GM23338 (cell line): ENCODE measurements at regions not wholly inside any gene's neighbourhood (a gene's known extent, or its start where the extent isn't known, plus 50 kb on each side); places are given as distances from the start of the nearest gene placed in this dataset.

Experiments
- ATAC-seq: fragments of 200-7000 bp; cut with Tn5 transposase; 3 replicates; pipeline ENCODE4 v1.9.1; 2020
- DNase-seq: peaks from one replicate; pipeline ENCODE4 v3.0.0-alpha.2; 2015; ENCODE audit warnings: low spot score
- H2AFZ ChIP-seq: fragments of 200-600 bp; sonication (generic); 2 replicates; pipeline ENCODE4 v1.8.0; 2016; ENCODE audit warnings: antibody characterized with exemption, mild to moderate bottlenecking, moderate library complexity
- H3F3A ChIP-seq: fragments of 200-600 bp; sonication (generic); replicated peaks from 2 replicates; pipeline ENCODE4 v1.8.0; 2017; ENCODE audit warnings: antibody characterized with exemption, mixed run types, low read depth
- H3K27ac ChIP-seq: fragments of 200-600 bp; sonication (generic); 2 replicates; pipeline ENCODE4 v1.6.1; 2016; ENCODE audit warnings: low read depth
- H3K27me3 ChIP-seq: fragments of 200-600 bp; sonication (generic); 2 replicates; pipeline ENCODE4 v1.8.0; 2016; ENCODE audit warnings: mild to moderate bottlenecking, mixed run types, moderate library complexity; ENCODE audit not compliant: insufficient read depth
- H3K36me3 ChIP-seq: fragments of 200-600 bp; sonication (generic); 2 replicates; pipeline ENCODE4 v1.8.0; 2016; ENCODE audit warnings: mild to moderate bottlenecking; ENCODE audit not compliant: insufficient read depth
- H3K4me1 ChIP-seq: fragments of 200-600 bp; sonication (generic); 2 replicates; pipeline ENCODE4 v1.8.0; 2016; ENCODE audit warnings: mild to moderate bottlenecking, moderate library complexity; ENCODE audit not compliant: insufficient read depth
- H3K4me2 ChIP-seq: fragments of 200-600 bp; sonication (generic); 2 replicates; pipeline ENCODE4 v1.7.1; 2017; ENCODE audit warnings: mixed run types
- H3K4me3 ChIP-seq: fragments of 200-600 bp; sonication (generic); 2 replicates; pipeline ENCODE4 v1.6.1; 2016; ENCODE audit warnings: mixed run types
- H3K79me2 ChIP-seq: fragments of 200-600 bp; sonication (generic); replicated peaks from 2 replicates; pipeline ENCODE4 v1.8.0; 2017; ENCODE audit warnings: mild to moderate bottlenecking; ENCODE audit not compliant: insufficient read depth
- H3K9me2 ChIP-seq: fragments of 200-600 bp; sonication (generic); 2 replicates; pipeline ENCODE4 v1.8.0; 2017; ENCODE audit not compliant: insufficient read depth
- H4K20me1 ChIP-seq: fragments of 200-600 bp; sonication (generic); replicated peaks from 2 replicates; pipeline ENCODE4 v1.8.0; 2017; ENCODE audit warnings: mild to moderate bottlenecking; ENCODE audit not compliant: insufficient read depth
- H3K27ac Mint-ChIP-seq: 2 replicates; pipeline ENCODE4 v1.8.0; 2020; ENCODE audit warnings: inconsistent platforms, mild to moderate bottlenecking, moderate library complexity, mixed read lengths
- H3K27me3 Mint-ChIP-seq: 3 replicates; pipeline ENCODE4 v1.8.0; 2022; ENCODE audit warnings: low read depth, mild to moderate bottlenecking, moderate library complexity, mixed read lengths, inconsistent platforms; ENCODE audit not compliant: insufficient read depth, poor library complexity
- H3K36me3 Mint-ChIP-seq: 3 replicates; pipeline ENCODE4 v1.8.0; 2021; ENCODE audit warnings: low read depth, mild to moderate bottlenecking, inconsistent platforms, moderate library complexity, mixed read lengths
- H3K4me1 Mint-ChIP-seq: 3 replicates; pipeline ENCODE4 v1.8.0; 2020; ENCODE audit warnings: mild to moderate bottlenecking, inconsistent platforms, mixed read lengths
- H3K4me3 Mint-ChIP-seq: 3 replicates; pipeline ENCODE4 v1.8.0; 2021; ENCODE audit warnings: moderate library complexity, mild to moderate bottlenecking, inconsistent platforms, mixed read lengths
- H3K9me3 Mint-ChIP-seq: 3 replicates; pipeline ENCODE4 v1.8.0; 2020; ENCODE audit warnings: moderate library complexity, mild to moderate bottlenecking, inconsistent platforms, mixed read lengths
- CREB1 ChIP-seq: fragments of 250-450 bp; sonication (Bioruptor Pico); IDR thresholded peaks from 2 replicates; pipeline ENCODE4 v1.5.0; 2020; ENCODE audit warnings: low read depth, mild to moderate bottlenecking, moderate library complexity
- CTCF ChIP-seq, 2 experiments: fragments of 200-600 bp in 1 of 2; sonication (generic) in 1 of 2; conservative IDR thresholded peaks; 2 replicates each; pipeline versions ENCODE4 v1.5.1 to v1.6.1; 2016 to 2017; ENCODE audit warnings: antibody characterized with exemption in 2 of 2, low read depth in 2 of 2, mild to moderate bottlenecking in 2 of 2, moderate library complexity in 1 of 2
- EZH2 ChIP-seq: fragments of 200-600 bp; sonication (generic); IDR thresholded peaks from one replicate; pipeline ENCODE4 v1.8.0; 2017; ENCODE audit warnings: antibody characterized with exemption, mild to moderate bottlenecking, low read depth; ENCODE audit not compliant: unreplicated experiment
- EZH2phosphoT487 ChIP-seq: fragments of 200-600 bp; sonication (generic); IDR thresholded peaks from one replicate; pipeline ENCODE4 v1.8.1; 2018; ENCODE audit warnings: antibody characterized with exemption; ENCODE audit not compliant: unreplicated experiment
- JUNB ChIP-seq: IDR thresholded peaks from one replicate; pipeline ENCODE4 v1.6.1; 2016; ENCODE audit warnings: antibody characterized with exemption; ENCODE audit not compliant: unreplicated experiment
- NANOG ChIP-seq: IDR thresholded peaks from 2 replicates; pipeline ENCODE4 v1.6.1; 2016; ENCODE audit warnings: antibody characterized with exemption, borderline replicate concordance
- REST ChIP-seq: IDR thresholded peaks from one replicate; pipeline ENCODE4 v1.6.1; 2018; ENCODE audit warnings: antibody characterized with exemption; ENCODE audit not compliant: unreplicated experiment
- ZNF114 ChIP-seq: fragments of 250-450 bp; sonication (Bioruptor Pico); IDR thresholded peaks from 2 replicates; pipeline ENCODE4 v1.5.0; 2020; ENCODE audit warnings: mild to moderate bottlenecking, moderate library complexity

GRCh38 chr16:48963306-48963705 is 318.3 kb downstream of the CBLN1 start:
- no peaks in the 10 kb centered on the region for H3K4me1 Mint-ChIP-seq
- no peak overlapping the region for H3K4me3 Mint-ChIP-seq
- ATAC-seq (no peak), DNase-seq (no peak)
- TF ChIP-seq CTCF (conservative IDR thresholded peaks at IDR 0.05; ENCODE audit: low read depth in 2 of 2) (no peak), EZH2 (no peak), JUNB (no peak), ZNF114 (no peak), CREB1 (CRISPR knock-in tag) (no peak)
- no peaks in the 10 kb centered on the region for H3F3A ChIP-seq
- H3K4me2 ChIP-seq: no peak overlapping the region
- no peaks in the 10 kb centered on the region for H3K79me2 ChIP-seq
- no peaks in the 10 kb centered on the region for H3K36me3 Mint-ChIP-seq
- peaks cover 4% of the 10 kb centered on the region for H3K9me2 ChIP-seq
- 0 out of 2 replicates have a peak, but pooled peaks cover 5% of the 10 kb centered on the region for H3K4me1 ChIP-seq
- no peak overlapping the region for H3K27ac Mint-ChIP-seq
- H3K36me3 ChIP-seq: no peaks in the 10 kb centered on the region
- H3K27ac ChIP-seq: no peak overlapping the region
- H2AFZ ChIP-seq: no peak overlapping the region
- H3K9me3 Mint-ChIP-seq: peaks cover 6% of the 10 kb centered on the region; the same call in 2 of the 3 replicates
- H3K4me3 ChIP-seq: no peak overlapping the region
- no peaks in the 10 kb centered on the region for H4K20me1 ChIP-seq
- H3K27me3 Mint-ChIP-seq: no peaks in the 10 kb centered on the region
- no peaks in the 10 kb centered on the region for H3K27me3 ChIP-seq

- no peaks in the 10 kb centered on the region for H3K79me2 ChIP-seq
- Mint-ChIP-seq H3K9me3 (peaks cover 6% of the 10 kb centered on the region; the same call in 2 of the 3 replicates), H3K36me3 (no peaks in the 10 kb centered on the region), H3K27ac (no peak overlapping the region), H3K4me3 (no peak overlapping the region), H3K4me1 (no peaks in the 10 kb centered on the region), H3K27me3 (no peaks in the 10 kb centered on the region)
- H3K4me3 ChIP-seq: no peak overlapping the region
- no peaks in the 10 kb centered on the region for H3K36me3 ChIP-seq
- ATAC-seq (no peak), DNase-seq (no peak)
- H3K4me2 ChIP-seq: no peak overlapping the region
- no peaks in the 10 kb centered on the region for H3K9me2 ChIP-seq
- 0 out of 2 replicates have a peak, but pooled peaks cover 5% of the 10 kb centered on the region for H3K4me1 ChIP-seq
- H4K20me1 ChIP-seq: no peaks in the 10 kb centered on the region
- no peaks in the 10 kb centered on the region for H3F3A ChIP-seq
- no peak overlapping the region for H3K27ac ChIP-seq
- no peak overlapping the region for H2AFZ ChIP-seq
- H3K27me3 ChIP-seq: no peaks in the 10 kb centered on the region
- TF ChIP-seq REST (no peak), CTCF (conservative IDR thresholded peaks at IDR 0.05; ENCODE audit: low read depth in 2 of 2) (no peak), NANOG (no peak), EZH2phosphoT487 (no peak)
Observed at GRCh38 chr16:48961546-48961945, 320.1 kb downstream of the CBLN1 start.
